HUES6 (cell line): ENCODE measurements at regions not wholly inside any gene's neighbourhood (a gene's known extent, or its start where the extent isn't known, plus 50 kb on each side); places are given as distances from the start of the nearest gene placed in this dataset.
"Not testable (repeated sequence)": the region's sequence is repeated elsewhere in the genome, so short reads cannot be mapped to it uniquely, and the experiment has no call there.

Experiments used
- H3K27ac ChIP-seq: 2 replicates; pipeline ENCODE4 v1.7.0; 2013; ENCODE audit warnings: low read depth, mild to moderate bottlenecking, low read length, inconsistent platforms
- H3K27me3 ChIP-seq: 2 replicates; pipeline ENCODE4 v1.6.1; 2013; ENCODE audit warnings: low read length; ENCODE audit not compliant: control insufficient read depth, insufficient read depth
- H3K36me3 ChIP-seq: 2 replicates; pipeline ENCODE4 v1.6.1; 2013; ENCODE audit warnings: low read length; ENCODE audit not compliant: control insufficient read depth, insufficient read depth
- H3K4me1 ChIP-seq: 2 replicates; pipeline ENCODE4 v1.6.1; 2013; ENCODE audit warnings: low read length; ENCODE audit not compliant: control insufficient read depth, insufficient read depth
- H3K4me3 ChIP-seq: 2 replicates; pipeline ENCODE4 v1.5.1; 2013; ENCODE audit warnings: low read depth, low read length
- H3K9ac ChIP-seq: one replicate; pipeline ENCODE4 v1.6.1; 2013; ENCODE audit warnings: mild to moderate bottlenecking, low read length
- H3K9me3 ChIP-seq: 2 replicates; pipeline ENCODE4 v1.6.1; 2013; ENCODE audit warnings: low read depth, low read length; ENCODE audit not compliant: control insufficient read depth, insufficient read depth

DNA sequence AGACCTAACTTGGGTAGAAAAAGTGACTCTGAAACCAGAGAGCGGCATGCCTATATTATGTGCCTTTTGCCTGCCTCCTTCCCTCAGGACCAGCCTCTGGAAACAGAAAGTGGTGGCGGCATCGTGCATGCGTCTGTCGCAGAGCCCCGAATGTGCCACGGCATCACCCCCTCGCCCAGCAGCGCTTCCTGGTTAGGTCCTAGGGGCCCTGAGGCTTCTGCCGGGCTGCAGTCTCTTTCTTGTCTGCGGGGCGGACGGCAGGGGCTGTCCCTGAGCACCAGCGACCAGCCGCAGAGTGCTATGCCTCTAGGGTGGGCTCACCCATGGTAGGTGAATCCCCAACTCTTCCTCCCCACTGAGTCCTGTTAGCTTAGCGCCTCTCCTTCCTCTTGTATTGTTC, 68.7 kb downstream of the VSIG4 start:
- peaks cover 11% of the 10 kb centered on the region; the same call in 1 of the 2 replicates for H3K27me3 ChIP-seq
- H3K4me1 ChIP-seq, result no peaks in the 10 kb centered on the region
- H3K27ac ChIP-seq, result no peak overlapping the region
- H3K4me3 ChIP-seq, result no peak overlapping the region; the same call in 1 of the 2 replicates
- no peaks in the 10 kb centered on the region for H3K36me3 ChIP-seq
- H3K9ac ChIP-seq, result no peak overlapping the region
- peaks cover 15% of the 10 kb centered on the region for H3K9me3 ChIP-seq

GRCh38 chrX:65967159-65967558, 72.7 kb downstream of the VSIG4 start:
- H3K36me3 ChIP-seq, H3K4me3 ChIP-seq, H3K4me1 ChIP-seq, H3K9ac ChIP-seq, H3K27ac ChIP-seq: not testable (repeated sequence)
- H3K9me3 ChIP-seq, result peaks cover 11% of the 10 kb centered on the region; the same call in 1 of the 2 replicates
- H3K27me3 ChIP-seq, result peaks cover 11% of the 10 kb centered on the region; the same call in 1 of the 2 replicates

DNA sequence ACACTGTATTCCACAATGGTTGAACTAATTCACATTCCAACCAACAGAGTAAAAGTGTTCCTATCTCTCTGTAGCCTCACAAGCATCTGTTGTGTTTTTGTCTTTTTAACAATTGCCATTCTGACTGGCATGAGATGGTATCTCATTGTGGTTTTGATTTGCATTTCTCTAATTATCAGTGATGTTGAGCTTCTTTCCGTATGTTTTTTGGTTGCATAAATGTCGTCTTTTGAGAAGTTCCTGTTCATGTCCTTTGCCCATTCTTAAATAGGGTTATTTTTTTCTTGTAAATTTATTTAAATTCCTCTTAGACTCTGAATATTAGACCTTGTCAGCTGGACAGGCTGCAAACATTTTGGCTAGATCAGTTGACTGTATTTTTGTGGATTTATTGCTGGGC, 78.2 kb downstream of the VSIG4 start:
- Histone ChIP-seq H3K27me3 (no peaks in the 10 kb centered on the region), H3K9me3 (peaks cover 25% of the 10 kb centered on the region; the same call in 1 of the 2 replicates), H3K27ac (no peak overlapping the region), H3K36me3 (no peaks in the 10 kb centered on the region), H3K4me3 (no peak overlapping the region), H3K9ac (no peak overlapping the region), H3K4me1 (no peaks in the 10 kb centered on the region)

GRCh38 chrX:65948103-65948502, 91.8 kb downstream of the VSIG4 start:
- no peaks in the 10 kb centered on the region for H3K36me3 ChIP-seq
- no peak overlapping the region for H3K27ac ChIP-seq
- H3K4me3 ChIP-seq, result no peak overlapping the region
- no peak overlapping the region for H3K9ac ChIP-seq
- H3K27me3 ChIP-seq, result no peaks in the 10 kb centered on the region
- no peaks in the 10 kb centered on the region for H3K4me1 ChIP-seq
- H3K9me3 ChIP-seq, result peaks cover 29% of the 10 kb centered on the region

DNA sequence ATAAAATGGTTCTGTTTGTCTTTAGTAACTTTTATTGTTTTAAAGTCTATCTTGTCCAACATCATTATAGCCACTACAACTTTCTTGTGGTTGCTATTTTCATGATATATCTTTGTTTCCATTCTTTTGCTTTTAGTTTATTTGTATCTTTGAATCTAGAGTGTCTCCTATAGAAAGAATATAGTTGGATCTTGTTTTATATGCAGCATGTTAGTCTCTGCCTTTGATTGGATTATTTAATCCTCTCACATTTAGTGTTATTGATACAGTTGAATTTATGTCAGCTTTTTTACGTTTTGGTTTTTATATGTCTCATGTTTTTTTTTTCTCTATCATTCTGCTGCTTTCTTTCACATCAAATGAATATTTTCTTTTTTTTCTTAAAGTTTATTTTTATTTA, 98.1 kb downstream of the VSIG4 start:
- Histone ChIP-seq H3K9me3 (peaks cover 37% of the 10 kb centered on the region), H3K27me3 (no peaks in the 10 kb centered on the region), H3K36me3 (no peaks in the 10 kb centered on the region), H3K9ac (no peak overlapping the region), H3K27ac (no peak overlapping the region), H3K4me1 (no peaks in the 10 kb centered on the region), H3K4me3 (no peak overlapping the region)

DNA sequence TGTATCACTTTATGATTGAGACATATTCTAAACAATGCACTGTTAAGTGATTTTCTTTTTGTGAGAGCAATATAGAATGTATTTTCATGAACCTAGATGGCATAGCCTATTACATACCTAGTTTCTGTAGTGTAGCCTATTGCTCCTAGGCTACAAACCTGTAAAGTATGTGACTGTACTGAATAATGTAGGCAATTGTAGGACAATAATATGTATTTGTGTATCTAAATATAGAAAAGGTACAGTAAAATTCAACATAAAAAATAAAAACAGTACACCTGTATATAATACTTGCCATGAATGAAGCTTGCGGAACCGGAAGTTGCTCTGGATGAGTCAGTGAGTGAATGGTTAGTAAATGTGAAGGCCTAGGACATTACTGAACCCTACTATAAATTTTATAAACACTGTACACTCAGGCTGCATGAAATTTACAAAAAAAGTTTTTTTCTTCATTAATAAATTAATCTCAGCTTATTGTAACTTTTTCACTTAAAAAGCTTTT, 106.7 kb downstream of the VSIG4 start:
- H3K4me1 ChIP-seq, result no peaks in the 10 kb centered on the region
- peaks cover 27% of the 10 kb centered on the region for H3K9me3 ChIP-seq
- no peak overlapping the region for H3K4me3 ChIP-seq
- H3K27ac ChIP-seq, result no peak overlapping the region
- H3K9ac ChIP-seq, result no peak overlapping the region
- H3K36me3 ChIP-seq, result no peaks in the 10 kb centered on the region
- no peaks in the 10 kb centered on the region for H3K27me3 ChIP-seq

- H3K4me3 ChIP-seq, result no peak overlapping the region
- H3K4me1 ChIP-seq, result no peaks in the 10 kb centered on the region
- peaks cover 24% of the 10 kb centered on the region for H3K9me3 ChIP-seq
- no peaks in the 10 kb centered on the region for H3K36me3 ChIP-seq
- no peak overlapping the region for H3K27ac ChIP-seq
- H3K9ac ChIP-seq, result no peak overlapping the region
- no peaks in the 10 kb centered on the region for H3K27me3 ChIP-seq
Observed at GRCh38 chrX:65932173-65933084, 107.5 kb downstream of the VSIG4 start.

- H3K27ac ChIP-seq, result no peak overlapping the region
- H3K4me3 ChIP-seq, result no peak overlapping the region
- H3K36me3 ChIP-seq, result no peaks in the 10 kb centered on the region
- no peaks in the 10 kb centered on the region for H3K27me3 ChIP-seq
- H3K4me1 ChIP-seq, result no peaks in the 10 kb centered on the region; the same call in 1 of the 2 replicates
- H3K9ac ChIP-seq, result no peak overlapping the region
- H3K9me3 ChIP-seq, result peaks cover 48% of the 10 kb centered on the region
Observed at GRCh38 chrX:65928522-65928921, 111.4 kb downstream of the VSIG4 start.

DNA sequence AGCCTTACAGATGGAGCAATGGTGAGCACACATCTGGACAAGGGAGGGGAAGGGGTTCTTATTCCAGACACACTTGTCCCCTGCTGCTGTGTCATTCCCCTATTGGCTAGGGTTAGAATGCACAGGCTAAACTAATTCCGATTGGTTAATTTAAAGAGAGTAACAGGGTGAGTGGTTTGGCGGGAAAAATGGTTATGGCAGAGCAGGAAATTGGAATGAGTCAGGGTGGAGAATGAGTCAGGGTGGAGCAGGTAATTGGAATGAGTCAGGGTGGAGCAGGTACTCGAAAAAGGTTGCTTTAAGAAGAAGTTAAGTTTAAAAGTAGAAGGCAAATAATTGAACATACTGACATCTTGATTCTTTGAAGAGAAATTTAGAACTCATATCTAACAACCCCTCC, 112.5 kb downstream of the VSIG4 start:
- peaks cover 39% of the 10 kb centered on the region for H3K9me3 ChIP-seq
- H3K27ac ChIP-seq, H3K9ac ChIP-seq, H3K4me3 ChIP-seq, H3K36me3 ChIP-seq, H3K4me1 ChIP-seq, H3K27me3 ChIP-seq: not testable (repeated sequence)

DNA sequence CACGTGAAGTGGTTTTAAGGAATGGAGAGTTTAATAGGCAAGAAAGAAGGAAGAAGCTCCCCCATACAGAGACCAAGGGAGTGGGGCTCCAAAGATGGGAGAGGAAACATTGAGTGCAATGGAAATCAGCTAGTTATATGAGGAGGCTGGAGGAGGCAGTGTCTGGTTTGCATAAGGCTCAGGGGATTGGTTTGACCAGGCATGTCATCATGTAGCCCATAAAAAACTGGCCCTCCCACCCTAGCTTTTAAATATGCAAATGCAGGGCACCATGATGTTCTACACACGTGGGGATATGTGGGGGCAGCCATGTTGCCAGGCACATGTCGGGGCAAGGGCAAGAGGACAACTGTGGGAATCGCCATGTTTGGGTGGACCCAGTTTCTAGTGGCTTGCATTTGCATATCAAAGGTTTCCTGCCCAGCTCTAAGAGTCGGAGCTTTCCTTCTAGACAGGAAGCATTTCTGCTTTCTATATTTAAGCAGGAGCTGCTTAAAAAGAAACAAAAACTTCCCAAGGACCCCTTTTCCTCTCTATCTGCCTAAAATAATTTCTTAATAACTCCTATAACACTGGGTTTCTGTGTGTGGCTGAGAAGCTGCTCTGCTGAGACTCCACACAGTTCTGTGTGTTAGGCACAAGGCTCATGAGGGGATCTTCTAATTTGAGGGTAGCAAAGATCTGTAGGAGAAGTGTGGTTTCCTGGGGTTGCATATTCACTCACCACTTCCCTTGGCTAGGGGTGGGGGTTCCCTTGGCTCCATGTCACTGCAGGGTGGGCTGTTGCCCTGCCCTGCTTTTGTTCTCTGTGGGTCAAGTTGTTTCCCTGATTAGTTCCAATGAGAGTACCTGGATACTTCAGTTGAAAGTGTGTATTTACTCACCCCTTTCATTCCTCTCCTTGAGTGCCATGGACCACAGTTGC, 113.5 kb downstream of the VSIG4 start:
- no peak overlapping the region for H3K4me3 ChIP-seq
- H3K27me3 ChIP-seq, result no peaks in the 10 kb centered on the region
- H3K27ac ChIP-seq, result no peak overlapping the region
- H3K36me3 ChIP-seq, result no peaks in the 10 kb centered on the region
- H3K4me1 ChIP-seq, result no peaks in the 10 kb centered on the region; the same call in 1 of the 2 replicates
- no peak overlapping the region for H3K9ac ChIP-seq
- peaks cover 33% of the 10 kb centered on the region for H3K9me3 ChIP-seq
